HG03175 (cell line): ENCODE measurements at regions not wholly inside any gene's neighbourhood (a gene's known extent, or its start where the extent isn't known, plus 50 kb on each side); places are given as distances from the start of the nearest gene placed in this dataset.
"Not testable (repeated sequence)": the region's sequence is repeated elsewhere in the genome, so short reads cannot be mapped to it uniquely, and the experiment has no call there.

ENCODE experiments used
- ATAC-seq: cut with Tn5 transposase; IDR thresholded peaks from one replicate; pipeline ENCODE4 v1.9.1; 2021; ENCODE audit warnings: mild to moderate bottlenecking, moderate library complexity; ENCODE audit not compliant: unreplicated experiment

GRCh38 chrX:150231368-150231767, 131.7 kb upstream of the MAMLD1 start:
- not testable (repeated sequence) for ATAC-seq

DNA sequence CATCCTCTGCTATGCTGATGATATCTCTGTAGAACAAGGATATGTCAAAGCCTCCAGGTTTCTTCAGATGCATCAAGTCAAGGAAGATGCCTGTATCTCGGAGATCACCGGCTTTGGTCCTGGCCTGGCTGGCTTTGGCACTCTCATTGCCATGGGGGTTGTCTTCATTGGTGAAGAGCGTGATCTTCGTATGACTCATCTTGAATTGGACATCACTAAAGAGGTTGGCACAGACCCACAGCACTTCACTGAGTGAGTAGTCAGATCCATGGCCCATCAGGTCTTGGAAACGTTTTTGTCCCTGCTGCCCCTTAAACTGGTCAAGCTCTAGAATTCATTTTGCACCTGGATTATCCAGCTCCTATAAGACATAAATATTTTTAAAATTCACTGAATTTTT, 130.9 kb upstream of the MAMLD1 start:
- ATAC-seq, result not testable (repeated sequence)

- ATAC-seq, result no peak
These were observed 129.0 kb upstream of the MAMLD1 start for GRCh38 chrX:150234126-150234525.

GRCh38 chrX:150236327-150236726, 126.8 kb upstream of the MAMLD1 start:
- ATAC-seq, result no peak

GRCh38 chrX:150238632-150239382, 124.3 kb upstream of the MAMLD1 start:
- ATAC-seq, result no peak

DNA sequence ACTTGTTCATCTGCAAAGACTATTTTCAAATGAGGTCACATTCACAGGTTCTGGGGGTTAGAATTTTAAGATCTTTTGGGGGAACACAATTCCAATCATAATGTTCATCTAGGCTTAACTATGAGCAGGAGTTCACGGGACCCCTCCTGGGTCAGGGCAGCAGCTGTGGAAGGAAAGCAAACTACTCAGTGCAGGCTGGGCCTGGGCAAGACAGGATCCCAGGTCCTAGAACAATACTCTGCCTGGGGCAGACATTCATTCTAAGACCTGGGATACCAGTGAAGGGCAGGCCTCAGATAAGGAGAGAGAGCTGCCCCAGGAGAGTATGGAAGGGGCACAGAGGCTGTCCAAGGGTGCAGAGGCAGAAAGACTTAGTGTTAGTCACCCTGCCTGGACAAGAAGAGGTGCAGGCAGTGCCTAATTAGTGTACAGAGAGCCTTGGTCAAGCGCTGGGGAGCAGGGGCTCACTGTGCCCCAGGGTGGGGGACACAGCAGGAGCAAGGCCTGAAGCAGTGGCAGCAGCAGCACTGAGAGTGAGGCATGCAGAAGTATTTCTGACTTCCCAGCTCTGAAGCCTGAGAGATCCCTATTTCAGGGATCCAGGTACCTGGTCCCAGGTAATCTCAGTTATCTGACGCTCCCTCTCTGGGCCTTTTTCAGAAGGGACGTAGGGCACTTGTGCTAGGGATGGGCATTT, 123.0 kb upstream of the MAMLD1 start:
- ATAC-seq, result no peak

- ATAC-seq, result no peak
These were observed 122.5 kb upstream of the MAMLD1 start for GRCh38 chrX:150240643-150240970.

DNA sequence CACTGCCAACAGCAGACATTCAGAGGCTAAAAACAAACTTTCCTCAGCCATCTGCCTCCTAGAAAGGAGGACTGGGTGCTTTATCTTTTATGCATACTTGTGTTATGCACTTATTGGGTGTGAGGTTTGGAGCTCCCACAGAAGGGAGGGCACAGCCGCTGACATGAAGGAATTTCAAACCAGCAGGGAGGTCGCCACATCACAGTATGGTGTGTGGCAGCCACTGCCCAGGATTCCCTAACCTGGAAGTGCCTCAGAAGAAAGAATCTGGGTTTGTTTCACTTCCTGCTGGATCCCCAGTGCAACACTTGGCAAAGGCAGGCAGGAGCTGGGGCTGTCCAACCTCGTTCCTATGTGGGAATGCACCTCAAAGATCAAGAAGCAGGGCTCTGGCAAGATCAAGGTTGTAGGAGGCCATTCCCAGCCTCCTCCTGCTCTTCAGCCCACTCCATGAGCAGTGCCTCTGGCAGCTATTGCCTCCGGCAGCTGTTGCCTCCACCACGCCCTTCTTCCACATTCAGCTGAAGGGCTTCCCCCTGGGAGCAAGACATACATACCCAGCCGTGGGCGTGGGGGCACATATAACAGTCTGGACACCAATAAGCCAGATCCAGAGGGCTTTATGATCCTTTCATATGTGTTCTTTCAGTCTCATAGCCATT, 109.0 kb upstream of the MAMLD1 start:
- no peak for ATAC-seq

DNA sequence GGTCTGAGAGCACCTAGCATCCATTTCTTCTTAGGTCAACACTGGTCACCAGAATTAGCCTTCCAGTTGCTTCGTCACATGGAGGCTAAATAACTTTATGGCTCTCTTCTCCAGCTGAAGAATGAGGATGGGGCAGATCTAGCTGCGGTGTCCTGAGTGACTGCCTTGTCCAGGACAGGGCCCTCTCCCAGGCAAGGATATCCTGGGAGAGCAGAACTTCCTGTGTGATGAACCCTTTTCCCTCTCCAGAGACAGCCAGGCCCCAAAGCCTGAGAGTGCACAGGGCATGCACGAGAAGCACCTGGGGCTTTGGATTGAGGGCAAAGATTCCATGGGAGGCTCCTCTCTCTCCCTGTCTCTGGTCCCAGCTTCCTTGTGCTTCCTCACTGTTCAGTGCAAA, 108.2 kb upstream of the MAMLD1 start:
- ATAC-seq, result no peak

DNA sequence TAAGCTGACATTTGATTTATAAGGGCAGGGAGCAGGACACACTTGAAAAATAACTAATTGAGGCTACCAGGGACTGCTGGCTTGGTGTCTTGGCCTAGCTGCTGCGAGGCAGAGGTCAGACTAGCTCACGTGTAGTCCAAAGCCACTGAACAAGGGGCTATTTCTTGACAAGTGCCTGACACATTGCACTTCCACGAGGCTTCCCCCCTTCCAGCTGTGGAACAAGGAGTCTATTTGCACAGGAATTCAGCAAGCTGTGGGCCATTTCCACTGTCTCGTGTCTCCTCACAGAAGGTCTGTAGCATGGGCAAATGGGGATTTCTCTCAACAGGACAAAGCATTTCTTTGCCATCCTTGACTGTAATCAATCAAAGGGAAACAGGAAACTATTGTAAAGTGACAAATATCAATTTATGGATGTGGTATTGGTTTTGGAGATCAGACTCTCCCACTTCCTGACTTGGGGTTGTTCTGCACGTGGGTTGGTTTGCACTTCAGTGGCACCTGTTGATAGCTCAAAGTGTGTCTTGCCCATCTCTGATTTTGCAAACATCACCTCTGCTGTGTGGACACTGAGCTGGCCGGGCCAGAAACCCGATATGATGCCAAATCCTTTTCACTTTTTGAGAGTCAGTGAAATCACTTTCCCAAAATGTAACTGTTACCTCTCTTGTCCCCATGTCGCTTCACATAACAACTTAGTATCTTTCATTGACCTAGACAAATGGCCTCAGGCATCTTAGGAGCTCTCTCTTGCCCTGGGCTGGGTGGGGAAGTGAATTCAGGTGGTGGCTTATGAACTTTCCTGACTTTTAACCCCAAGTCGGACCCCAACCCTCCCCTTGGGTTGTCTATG, 107.4 kb upstream of the MAMLD1 start:
- no peak for ATAC-seq

GRCh38 chrX:150256297-150256650, 106.8 kb upstream of the MAMLD1 start:
- no peak for ATAC-seq

DNA sequence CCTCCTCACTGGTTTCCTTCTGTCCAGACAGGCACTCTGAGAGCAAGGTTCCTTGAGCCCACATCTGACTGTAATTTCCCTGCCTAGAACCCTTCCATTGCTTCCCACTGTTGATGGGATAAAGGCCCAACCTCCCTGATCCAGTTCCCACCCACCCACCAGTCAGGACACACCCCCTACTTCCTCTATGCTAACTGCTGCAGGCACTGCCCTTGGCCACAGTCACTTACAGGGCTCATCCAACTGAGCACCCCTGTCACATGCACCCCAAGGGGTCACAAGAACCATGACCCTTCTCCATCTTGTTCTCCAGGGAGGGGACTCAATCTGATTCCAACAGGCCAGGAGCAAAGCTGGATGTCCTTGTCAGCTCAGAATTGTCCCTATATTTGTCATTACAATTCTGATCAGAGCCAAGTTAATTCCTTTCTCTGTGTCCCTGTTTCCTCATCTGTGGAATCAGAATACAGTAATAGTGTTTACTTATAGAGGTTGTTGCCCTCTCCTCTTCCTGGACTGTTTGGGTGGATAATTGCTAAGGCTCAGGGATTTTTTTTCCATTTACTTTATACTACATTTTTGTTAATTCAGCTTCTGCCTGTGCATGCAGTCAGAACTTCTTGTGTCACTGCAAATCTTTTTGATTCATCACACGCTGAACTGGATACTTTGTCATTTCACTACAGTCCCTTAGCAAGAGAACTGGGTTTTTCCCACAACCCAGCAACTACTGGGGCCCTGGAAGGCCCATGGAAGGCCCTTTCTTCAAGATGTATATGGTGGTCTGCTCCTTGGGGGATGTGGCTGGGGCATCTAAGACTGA, 105.6 kb upstream of the MAMLD1 start:
- ATAC-seq, result no peak

DNA sequence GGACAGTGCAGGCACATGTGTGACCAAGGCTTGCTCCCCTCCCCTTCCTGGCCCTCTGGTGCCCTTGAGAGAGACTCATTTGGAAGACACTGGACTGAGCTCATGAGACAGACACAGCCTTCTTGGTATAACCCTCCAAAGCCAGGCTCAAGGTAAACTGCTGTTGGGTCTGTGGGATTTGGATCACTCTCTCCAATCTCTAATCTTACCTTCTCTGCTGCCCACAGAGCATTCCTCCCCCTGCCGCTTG, 105.0 kb upstream of the MAMLD1 start:
- ATAC-seq, result no peak

DNA sequence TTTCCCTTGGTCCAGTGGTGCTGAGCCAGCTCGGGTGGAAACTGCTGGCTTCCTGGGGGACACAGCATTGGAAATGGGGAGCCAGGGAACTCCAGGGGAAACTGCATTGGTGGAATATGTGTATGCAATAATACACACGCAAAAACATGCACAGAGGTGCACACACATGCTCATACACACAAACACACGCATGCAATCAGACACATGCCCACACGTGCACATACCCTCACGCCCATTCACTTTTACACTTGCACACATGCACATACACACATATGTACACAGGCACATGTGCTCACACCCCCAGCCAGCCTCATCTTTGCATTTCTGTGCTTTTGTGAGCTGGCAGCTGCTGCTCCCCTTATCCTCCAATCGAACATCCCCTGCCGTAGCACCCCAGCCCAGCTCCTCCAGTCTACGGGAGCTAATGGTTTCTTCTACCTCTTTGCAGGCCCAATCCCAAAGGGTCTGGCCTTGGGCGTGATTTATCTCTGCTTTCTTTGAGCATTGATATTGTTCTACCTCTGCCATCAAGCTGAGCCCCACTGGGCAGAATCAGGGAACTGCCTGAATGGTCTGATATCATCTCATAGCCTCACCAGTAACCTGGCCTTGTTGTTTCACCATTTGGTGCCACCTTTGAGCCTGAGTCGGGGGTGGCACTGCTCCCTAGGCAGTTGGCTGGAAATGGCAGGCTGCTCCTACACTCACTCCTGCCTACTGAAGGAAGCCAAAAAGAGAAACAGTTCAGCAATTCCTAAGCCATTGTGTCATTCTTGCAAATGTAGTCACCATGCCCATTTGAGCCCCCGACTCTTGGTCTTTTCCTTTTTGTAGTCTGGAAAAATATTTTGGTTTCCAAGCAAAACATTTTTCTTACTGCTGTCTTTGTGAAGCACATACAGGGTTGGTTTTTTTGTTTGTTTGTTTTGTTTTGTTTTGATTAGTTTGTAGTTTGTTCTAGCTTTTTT, 104.4 kb upstream of the MAMLD1 start:
- ATAC-seq, result no peak

DNA sequence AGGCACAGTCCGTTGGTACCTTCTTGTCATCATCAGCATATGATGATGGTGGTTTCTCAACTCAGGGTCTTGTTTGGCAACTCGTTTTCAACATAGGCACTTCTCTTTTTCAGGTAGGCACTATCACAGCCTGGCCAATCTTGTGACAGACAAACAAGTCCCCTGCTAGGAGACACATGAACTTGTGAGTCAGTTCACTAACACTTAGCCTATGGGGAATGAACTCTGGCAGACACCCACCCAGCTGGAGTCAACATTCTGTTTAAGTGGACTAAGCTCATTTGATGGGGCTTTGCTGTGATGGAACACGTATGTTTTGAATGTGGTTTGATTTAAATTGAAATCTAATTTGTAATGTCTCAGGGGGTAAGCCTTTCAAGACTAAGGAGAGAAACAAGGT, 100.7 kb upstream of the MAMLD1 start:
- no peak for ATAC-seq

DNA sequence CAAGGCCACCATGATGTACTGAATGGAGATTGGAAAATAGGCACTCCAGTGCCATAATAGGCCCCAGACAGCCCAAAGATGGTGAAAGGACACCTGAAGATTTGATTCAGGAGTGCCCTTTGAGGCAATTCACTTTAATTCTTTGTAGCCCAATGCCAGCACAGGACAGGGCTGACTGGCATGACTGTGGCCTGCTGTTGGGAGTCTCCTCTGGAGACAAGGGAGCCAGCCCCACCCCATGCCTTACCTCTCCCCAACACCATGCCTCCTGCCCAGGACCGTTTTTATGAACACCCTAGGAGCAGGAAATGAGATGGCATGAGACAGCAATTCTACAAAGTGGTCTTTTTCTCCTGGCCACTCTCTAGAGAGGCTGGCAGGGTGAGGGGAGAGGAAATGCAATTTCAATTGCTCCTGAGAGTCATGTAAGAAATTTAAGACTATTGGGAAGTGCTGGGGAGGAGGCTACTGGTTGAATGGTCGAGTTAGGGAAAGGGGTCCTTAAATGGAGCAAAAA, 94.2 kb upstream of the MAMLD1 start:
- ATAC-seq, result no peak

- no peak for ATAC-seq
These were observed 93.4 kb upstream of the MAMLD1 start for GRCh38 chrX:150269605-150270254.

- no peak for ATAC-seq
These were observed 92.5 kb upstream of the MAMLD1 start for GRCh38 chrX:150270622-150271021.
